ENCODE measurements at regions not wholly inside any gene's neighbourhood (a gene's known extent, or its start where the extent isn't known, plus 50 kb on each side); places are given as distances from the start of the nearest gene placed in this dataset.

DNA sequence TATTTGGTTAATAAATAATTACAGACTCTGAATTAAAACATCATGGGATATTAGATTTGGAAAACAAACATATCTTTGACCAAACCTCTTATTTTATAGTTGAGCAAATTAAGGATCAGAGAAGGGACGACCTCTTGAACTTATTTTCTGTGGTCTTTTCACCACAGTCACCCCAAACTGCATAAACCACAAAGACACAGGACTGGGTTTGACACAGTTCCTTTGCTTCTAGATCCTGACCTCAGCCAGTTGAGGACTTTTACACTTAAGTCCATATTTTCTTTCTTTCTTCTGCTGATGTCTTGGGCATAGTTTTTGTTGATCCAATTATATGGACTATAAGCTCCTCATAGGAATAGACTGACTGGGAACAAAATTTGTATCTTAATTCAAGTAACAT is 234.0 kb upstream of the SLC14A2 start:
- 40 to 72% methylated on average over 1 of the region's 1 CpG for WGBS, 2 donors (ENCODE audit: low coverage in 1 of 2)
- in situ Hi-C loops (cut with MboI; ENCODE audit: low pct_ligation_motif_present in 1 of 4, low pct_unique_long_range_greater_than_20kb in 1 of 4, low sequenced_read_pairs in 3 of 4) (loop anchor here in 3 of 4 donors (25.0 kb wide), 2 partner anchors 1269 to 1769 kb away; no protein-coding TSS in a partner anchor), intact Hi-C loops (cut with DNase I; ENCODE audit: low total_unique reads) (no loop called here)
- Histone ChIP-seq H3K27ac (no peak overlapping the region), H3K4me3 (no peak overlapping the region), H3K27me3 (no peaks in the 10 kb centered on the region), H3K4me1 (peaks cover 0 to 3% (median 0%) of the 10 kb centered on the region in 4 donors), H3K9me3 (no peaks in the 10 kb centered on the region), H3K36me3 (no peaks in the 10 kb centered on the region)
- DNase-seq = no peak
- TF ChIP-seq POLR2A (IDR thresholded peaks at IDR 0.05) (no peak), EP300 (IDR thresholded peaks at IDR 0.05; ENCODE audit: low read depth) (no peak), POLR2AphosphoS5 (IDR thresholded peaks at IDR 0.05) (no peak), CTCF (IDR thresholded peaks at IDR 0.05) (no peak)

GRCh38 chr18:45383228-45383627 is 232.0 kb upstream of the SLC14A2 start:
- Histone ChIP-seq H3K9me3 (no peaks in the 10 kb centered on the region), H3K27ac (no peak overlapping the region), H3K36me3 (no peaks in the 10 kb centered on the region), H3K4me3 (no peak overlapping the region), H3K4me1 (peaks cover 0 to 3% (median 0%) of the 10 kb centered on the region in 4 donors), H3K27me3 (no peaks in the 10 kb centered on the region)
- no peak for TF ChIP-seq CTCF (IDR thresholded peaks at IDR 0.05)
- no peak for TF ChIP-seq POLR2A (IDR thresholded peaks at IDR 0.05)
- no peak for TF ChIP-seq EP300 (IDR thresholded peaks at IDR 0.05; ENCODE audit: low read depth)
- TF ChIP-seq POLR2AphosphoS5 (IDR thresholded peaks at IDR 0.05) = no peak
- DNase-seq = no peak
- in situ Hi-C loops (cut with MboI; ENCODE audit: low pct_ligation_motif_present in 1 of 4, low pct_unique_long_range_greater_than_20kb in 1 of 4, low sequenced_read_pairs in 3 of 4) = loop anchor here in 3 of 4 donors (25.0 kb wide), 2 partner anchors 1271 to 1771 kb away; no protein-coding TSS in a partner anchor
- whole genome bisulfite sequencing, 2 donors (ENCODE audit: low coverage in 1 of 2) = 95 to 100% methylated on average over 1 of the region's 1 CpG
- intact Hi-C loops (cut with DNase I; ENCODE audit: low total_unique reads) = no loop called here

GRCh38 chr18:45384137-45384961 is 230.9 kb upstream of the SLC14A2 start:
- in situ Hi-C loops (cut with MboI; ENCODE audit: low pct_ligation_motif_present in 1 of 4, low pct_unique_long_range_greater_than_20kb in 1 of 4, low sequenced_read_pairs in 3 of 4) (loop anchor here in 3 of 4 donors (25.0 kb wide), 2 partner anchors 1272 to 1772 kb away; no protein-coding TSS in a partner anchor), intact Hi-C loops (cut with DNase I; ENCODE audit: low total_unique reads) (no loop called here)
- Histone ChIP-seq H3K9me3 (no peaks in the 10 kb centered on the region), H3K4me3 (no peak overlapping the region), H3K27me3 (no peaks in the 10 kb centered on the region), H3K36me3 (no peaks in the 10 kb centered on the region), H3K4me1 (peaks cover 0 to 3% (median 0%) of the 10 kb centered on the region in 4 donors), H3K27ac (no peak overlapping the region)
- DNase-seq = peak; percentile 54
- WGBS, 2 donors (ENCODE audit: low coverage in 1 of 2) = 22 to 60% methylated on average over 1 to 4 of the region's 4 CpGs
- TF ChIP-seq CTCF (IDR thresholded peaks at IDR 0.05) = peak; percentile 53 to 73 (median 66)
- TF ChIP-seq POLR2AphosphoS5 (IDR thresholded peaks at IDR 0.05) = no peak

GRCh38 chr18:45384962-45385315 is 230.3 kb upstream of the SLC14A2 start:
- Histone ChIP-seq H3K27me3 (no peaks in the 10 kb centered on the region), H3K9me3 (no peaks in the 10 kb centered on the region), H3K27ac (no peak overlapping the region), H3K36me3 (no peaks in the 10 kb centered on the region), H3K4me3 (no peak overlapping the region), H3K4me1 (peaks cover 0 to 3% (median 0%) of the 10 kb centered on the region in 4 donors)
- in situ Hi-C loops (cut with MboI; ENCODE audit: low pct_ligation_motif_present in 1 of 4, low pct_unique_long_range_greater_than_20kb in 1 of 4, low sequenced_read_pairs in 3 of 4) = loop anchor here in 3 of 4 donors (25.0 kb wide), 2 partner anchors 1273 to 1773 kb away; no protein-coding TSS in a partner anchor
- DNase-seq = no peak
- 15 to 40% methylated on average over 6 to 9 of the region's 9 CpGs for whole genome bisulfite sequencing, 2 donors (ENCODE audit: low coverage in 1 of 2)
- TF ChIP-seq POLR2A (IDR thresholded peaks at IDR 0.05) (no peak), POLR2AphosphoS5 (IDR thresholded peaks at IDR 0.05) (no peak), EP300 (IDR thresholded peaks at IDR 0.05; ENCODE audit: low read depth) (no peak), CTCF (IDR thresholded peaks at IDR 0.05) (no peak)
- intact Hi-C loops (cut with DNase I; ENCODE audit: low total_unique reads) = no loop called here

Measured in transverse colon (tissue), 4 donors.